Neural progenitor cell (in vitro differentiated cells): ENCODE measurements at regions not wholly inside any gene's neighbourhood (a gene's known extent, or its start where the extent isn't known, plus 50 kb on each side); places are given as distances from the start of the nearest gene placed in this dataset.

ENCODE experiments used
- EZH2 ChIP-seq: fragments of 200-600 bp; sonication (generic); IDR thresholded peaks from 2 replicates; pipeline ENCODE4 v1.6.1; 2017; ENCODE audit warnings: antibody characterized with exemption, mild to moderate bottlenecking, moderate library complexity
- EZH2phosphoT487 ChIP-seq: fragments of 200-600 bp; sonication (generic); IDR thresholded peaks from 2 replicates; pipeline ENCODE4 v1.6.1; 2017; ENCODE audit warnings: antibody characterized with exemption
- TF ChIP-seq, protein P1 (sequence below): fragments of 200-600 bp; sonication (generic); IDR thresholded peaks from 2 replicates; pipeline ENCODE4 v1.5.1; 2017; ENCODE audit warnings: antibody characterized with exemption, mild to moderate bottlenecking

DNA sequence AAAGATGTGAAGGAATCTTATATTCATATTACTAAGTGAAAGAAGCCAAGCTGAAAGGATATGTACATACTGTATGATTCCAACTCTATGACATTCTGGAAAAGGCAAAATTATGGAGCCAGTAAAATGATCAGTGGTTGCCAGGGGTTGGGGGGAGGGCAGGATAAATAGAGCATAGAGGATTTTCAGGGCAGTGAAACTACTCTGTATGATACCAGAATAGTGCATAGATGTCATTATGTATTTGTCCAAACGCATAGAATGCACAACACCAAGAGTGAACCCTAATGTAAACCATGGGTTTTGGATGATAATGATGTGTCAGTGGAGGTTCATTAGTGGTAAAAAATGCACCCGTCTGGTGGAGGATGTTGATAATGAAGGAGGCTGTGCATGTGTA lies 71.0 kb upstream of the ZNF423 start:
- TF ChIP-seq, protein P1, sequence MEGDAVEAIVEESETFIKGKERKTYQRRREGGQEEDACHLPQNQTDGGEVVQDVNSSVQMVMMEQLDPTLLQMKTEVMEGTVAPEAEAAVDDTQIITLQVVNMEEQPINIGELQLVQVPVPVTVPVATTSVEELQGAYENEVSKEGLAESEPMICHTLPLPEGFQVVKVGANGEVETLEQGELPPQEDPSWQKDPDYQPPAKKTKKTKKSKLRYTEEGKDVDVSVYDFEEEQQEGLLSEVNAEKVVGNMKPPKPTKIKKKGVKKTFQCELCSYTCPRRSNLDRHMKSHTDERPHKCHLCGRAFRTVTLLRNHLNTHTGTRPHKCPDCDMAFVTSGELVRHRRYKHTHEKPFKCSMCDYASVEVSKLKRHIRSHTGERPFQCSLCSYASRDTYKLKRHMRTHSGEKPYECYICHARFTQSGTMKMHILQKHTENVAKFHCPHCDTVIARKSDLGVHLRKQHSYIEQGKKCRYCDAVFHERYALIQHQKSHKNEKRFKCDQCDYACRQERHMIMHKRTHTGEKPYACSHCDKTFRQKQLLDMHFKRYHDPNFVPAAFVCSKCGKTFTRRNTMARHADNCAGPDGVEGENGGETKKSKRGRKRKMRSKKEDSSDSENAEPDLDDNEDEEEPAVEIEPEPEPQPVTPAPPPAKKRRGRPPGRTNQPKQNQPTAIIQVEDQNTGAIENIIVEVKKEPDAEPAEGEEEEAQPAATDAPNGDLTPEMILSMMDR: no peak
- TF ChIP-seq EZH2phosphoT487: no peak
- no peak for TF ChIP-seq EZH2
